ENCODE measurements at regions not wholly inside any gene's neighbourhood (a gene's known extent, or its start where the extent isn't known, plus 50 kb on each side); places are given as distances from the start of the nearest gene placed in this dataset.

- Mint-ChIP-seq H3K9me3 (no peaks in the 10 kb centered on the region), H3K4me3 (no peak overlapping the region), H3K27me3 (no peaks in the 10 kb centered on the region), H3K36me3 (no peaks in the 10 kb centered on the region), H3K4me1 (peaks cover 0 to 2% (median 0%) of the 10 kb centered on the region in 7 donors), H3K27ac (no peak overlapping the region)
- ATAC-seq (no peak), DNase-seq (no peak)
- ChIA-PET CTCF (no interaction called here), POLR2A (no interaction called here)
- Histone ChIP-seq H3K36me3 (ENCODE audit: control insufficient read depth in 2 of 3, insufficient read depth in 3 of 3, low read length in 3 of 3) (no peaks in the 10 kb centered on the region), H3K27ac (ENCODE audit: low read depth, low read length) (no peak overlapping the region), H3K4me1 (ENCODE audit: control insufficient read depth in 2 of 2, insufficient read depth in 2 of 2, low read length in 2 of 2) (no peaks in the 10 kb centered on the region), H3K9me3 (ENCODE audit: control insufficient read depth in 2 of 3, low read length in 3 of 3) (no peaks in the 10 kb centered on the region), H3K4me3 (ENCODE audit: low read length) (no peak overlapping the region), H3K27me3 (ENCODE audit: control insufficient read depth in 2 of 2, insufficient read depth in 2 of 2, low read length in 2 of 2) (no peaks in the 10 kb centered on the region)
- intact Hi-C loops (cut with micrococcal nuclease) = no loop called here
Observed at GRCh38 chrX:42606591-42606990, 171.4 kb downstream of the PPP1R2C start.

- CTCF ChIA-PET = no interaction called here
- DNase-seq (no peak), ATAC-seq (no peak)
- Mint-ChIP-seq H3K27ac (no peak overlapping the region), H3K4me1 (peaks cover 0 to 2% (median 0%) of the 10 kb centered on the region in 7 donors), H3K4me3 (no peak overlapping the region), H3K27me3 (no peaks in the 10 kb centered on the region), H3K36me3 (no peaks in the 10 kb centered on the region), H3K9me3 (no peaks in the 10 kb centered on the region)
- Histone ChIP-seq H3K27me3 (ENCODE audit: control insufficient read depth in 2 of 2, insufficient read depth in 2 of 2, low read length in 2 of 2) (no peaks in the 10 kb centered on the region), H3K9me3 (ENCODE audit: control insufficient read depth in 2 of 3, low read length in 3 of 3) (no peaks in the 10 kb centered on the region), H3K36me3 (ENCODE audit: control insufficient read depth in 2 of 3, insufficient read depth in 3 of 3, low read length in 3 of 3) (no peaks in the 10 kb centered on the region), H3K27ac (ENCODE audit: low read depth, low read length) (no peak overlapping the region), H3K4me1 (ENCODE audit: control insufficient read depth in 2 of 2, insufficient read depth in 2 of 2, low read length in 2 of 2) (no peaks in the 10 kb centered on the region), H3K4me3 (ENCODE audit: low read length) (no peak overlapping the region)
- intact Hi-C loops (cut with micrococcal nuclease) = no loop called here
- POLR2A ChIA-PET = no interaction called here
Observed at GRCh38 chrX:42604302-42604701, 173.7 kb downstream of the PPP1R2C start.

DNA sequence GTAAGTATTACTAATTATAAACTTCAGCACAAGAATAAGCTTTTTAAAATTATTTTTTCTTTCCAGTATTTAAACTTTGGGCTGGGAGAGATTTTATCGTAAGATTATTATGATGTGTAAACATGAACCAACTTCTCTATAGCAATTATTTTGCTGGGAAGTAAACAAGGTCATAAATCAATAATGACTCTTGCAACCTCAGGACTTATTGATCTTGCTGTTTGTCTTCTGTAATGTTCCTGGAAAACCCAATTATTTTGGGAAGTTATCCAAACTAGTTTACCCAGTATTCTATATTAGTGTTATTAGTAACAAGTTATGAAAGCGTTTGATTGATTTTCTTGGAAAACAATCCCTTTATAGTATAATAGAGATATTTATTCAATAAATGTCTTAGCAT is 174.9 kb downstream of the PPP1R2C start:
- Mint-ChIP-seq H3K4me3 (no peak overlapping the region), H3K27me3 (no peaks in the 10 kb centered on the region), H3K36me3 (no peaks in the 10 kb centered on the region), H3K9me3 (no peaks in the 10 kb centered on the region), H3K27ac (no peak overlapping the region), H3K4me1 (peaks cover 0 to 2% (median 0%) of the 10 kb centered on the region in 7 donors)
- Histone ChIP-seq H3K4me1 (ENCODE audit: control insufficient read depth in 2 of 2, insufficient read depth in 2 of 2, low read length in 2 of 2) (no peaks in the 10 kb centered on the region), H3K4me3 (ENCODE audit: low read length) (no peak overlapping the region), H3K36me3 (ENCODE audit: control insufficient read depth in 2 of 3, insufficient read depth in 3 of 3, low read length in 3 of 3) (no peaks in the 10 kb centered on the region), H3K27ac (ENCODE audit: low read depth, low read length) (no peak overlapping the region), H3K9me3 (ENCODE audit: control insufficient read depth in 2 of 3, low read length in 3 of 3) (no peaks in the 10 kb centered on the region), H3K27me3 (ENCODE audit: control insufficient read depth in 2 of 2, insufficient read depth in 2 of 2, low read length in 2 of 2) (no peaks in the 10 kb centered on the region)
- ChIA-PET POLR2A (no interaction called here), CTCF (no interaction called here)
- ATAC-seq (no peak), DNase-seq (no peak)
- intact Hi-C loops (cut with micrococcal nuclease) = no loop called here

GRCh38 chrX:42602566-42602965 is 175.4 kb downstream of the PPP1R2C start:
- Histone ChIP-seq H3K4me3 (ENCODE audit: low read length) (no peak overlapping the region), H3K9me3 (ENCODE audit: control insufficient read depth in 2 of 3, low read length in 3 of 3) (no peaks in the 10 kb centered on the region), H3K36me3 (ENCODE audit: control insufficient read depth in 2 of 3, insufficient read depth in 3 of 3, low read length in 3 of 3) (no peaks in the 10 kb centered on the region), H3K4me1 (ENCODE audit: control insufficient read depth in 2 of 2, insufficient read depth in 2 of 2, low read length in 2 of 2) (no peaks in the 10 kb centered on the region), H3K27me3 (ENCODE audit: control insufficient read depth in 2 of 2, insufficient read depth in 2 of 2, low read length in 2 of 2) (no peaks in the 10 kb centered on the region), H3K27ac (ENCODE audit: low read depth, low read length) (no peak overlapping the region)
- no peaks in the 10 kb centered on the region for H3K36me3 Mint-ChIP-seq
- no peaks in the 10 kb centered on the region for H3K27me3 Mint-ChIP-seq
- ATAC-seq (no peak), DNase-seq (no peak)
- H3K27ac Mint-ChIP-seq = no peak overlapping the region
- ChIA-PET POLR2A (no interaction called here), CTCF (no interaction called here)
- no peaks in the 10 kb centered on the region for H3K9me3 Mint-ChIP-seq
- peaks cover 0 to 2% (median 0%) of the 10 kb centered on the region in 7 donors for H3K4me1 Mint-ChIP-seq
- H3K4me3 Mint-ChIP-seq = no peak overlapping the region
- intact Hi-C loops (cut with micrococcal nuclease) = no loop called here

DNA sequence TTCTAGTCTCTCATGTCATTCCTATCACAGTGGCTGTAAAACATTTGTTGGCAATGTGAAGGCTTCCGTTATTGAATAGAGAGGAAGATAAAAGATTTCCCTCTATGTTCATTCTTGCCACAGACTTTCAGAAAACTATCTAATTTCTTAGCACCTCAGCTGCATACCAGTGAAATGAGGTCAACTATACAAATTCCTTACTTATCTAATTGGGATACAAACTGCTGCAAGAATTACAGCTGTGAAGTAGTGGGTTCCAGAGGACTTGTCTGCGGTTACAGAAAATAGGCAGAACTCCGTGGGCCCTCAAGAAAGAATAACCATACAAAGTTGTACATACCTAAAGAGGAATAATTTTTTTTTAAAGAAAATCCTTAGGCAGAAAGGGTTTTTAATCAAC is 175.8 kb downstream of the PPP1R2C start:
- ChIA-PET POLR2A (no interaction called here), CTCF (no interaction called here)
- H3K36me3 Mint-ChIP-seq = no peaks in the 10 kb centered on the region
- no peaks in the 10 kb centered on the region for H3K4me1 ChIP-seq (ENCODE audit: control insufficient read depth in 2 of 2, insufficient read depth in 2 of 2, low read length in 2 of 2)
- ATAC-seq (no peak), DNase-seq (no peak)
- H3K9me3 Mint-ChIP-seq = no peaks in the 10 kb centered on the region
- H3K4me1 Mint-ChIP-seq = peaks cover 0 to 2% (median 0%) of the 10 kb centered on the region in 7 donors
- H3K27ac ChIP-seq (ENCODE audit: low read depth, low read length) = no peak overlapping the region
- no peak overlapping the region for H3K4me3 ChIP-seq (ENCODE audit: low read length)
- no peaks in the 10 kb centered on the region for H3K27me3 Mint-ChIP-seq
- no peak overlapping the region for H3K4me3 Mint-ChIP-seq
- H3K27ac Mint-ChIP-seq = no peak overlapping the region
- H3K36me3 ChIP-seq (ENCODE audit: control insufficient read depth in 2 of 3, insufficient read depth in 3 of 3, low read length in 3 of 3) = no peaks in the 10 kb centered on the region
- H3K9me3 ChIP-seq (ENCODE audit: control insufficient read depth in 2 of 3, low read length in 3 of 3) = no peaks in the 10 kb centered on the region
- intact Hi-C loops (cut with micrococcal nuclease) = no loop called here
- H3K27me3 ChIP-seq (ENCODE audit: control insufficient read depth in 2 of 2, insufficient read depth in 2 of 2, low read length in 2 of 2) = no peaks in the 10 kb centered on the region

DNA sequence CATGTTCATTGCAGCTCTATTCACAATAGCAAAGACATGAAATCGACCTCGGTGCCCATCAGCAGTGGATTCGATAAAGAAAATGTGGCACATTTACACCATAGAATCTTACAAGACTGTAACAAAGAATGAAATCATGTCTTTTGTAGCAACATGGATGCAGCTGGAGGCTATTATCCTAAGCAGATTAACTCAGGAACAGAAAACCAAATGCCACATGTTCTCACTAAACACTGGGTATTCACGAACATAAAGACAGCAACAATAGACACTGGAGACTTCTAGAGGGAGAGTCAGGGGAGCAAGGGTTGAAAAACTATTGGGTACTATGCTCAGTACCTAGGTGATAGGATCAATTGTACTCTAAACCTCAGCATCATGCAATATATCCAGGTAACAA is 180.5 kb downstream of the PPP1R2C start:
- no peaks in the 10 kb centered on the region for H3K4me1 ChIP-seq (ENCODE audit: control insufficient read depth in 2 of 2, insufficient read depth in 2 of 2, low read length in 2 of 2)
- no peaks in the 10 kb centered on the region for H3K36me3 Mint-ChIP-seq
- no peak overlapping the region for H3K27ac ChIP-seq (ENCODE audit: low read depth, low read length)
- no peaks in the 10 kb centered on the region for H3K9me3 Mint-ChIP-seq
- CTCF ChIA-PET = no interaction called here
- H3K27me3 ChIP-seq (ENCODE audit: control insufficient read depth in 2 of 2, insufficient read depth in 2 of 2, low read length in 2 of 2) = no peaks in the 10 kb centered on the region
- intact Hi-C loops (cut with micrococcal nuclease) = no loop called here
- H3K4me1 Mint-ChIP-seq = no peaks in the 10 kb centered on the region
- no peaks in the 10 kb centered on the region for H3K9me3 ChIP-seq (ENCODE audit: control insufficient read depth in 2 of 3, low read length in 3 of 3)
- no peaks in the 10 kb centered on the region for H3K27me3 Mint-ChIP-seq
- ATAC-seq = no peak
- H3K4me3 ChIP-seq (ENCODE audit: low read length) = no peak overlapping the region
- no peak overlapping the region for H3K4me3 Mint-ChIP-seq
- POLR2A ChIA-PET = no interaction called here
- no peak overlapping the region for H3K27ac Mint-ChIP-seq
- H3K36me3 ChIP-seq (ENCODE audit: control insufficient read depth in 2 of 3, insufficient read depth in 3 of 3, low read length in 3 of 3) = no peaks in the 10 kb centered on the region
- DNase-seq = no peak

- DNase-seq (peak in 1 of 9 donors; percentile 1), ATAC-seq (peak; percentile 46)
- H3K9me3 Mint-ChIP-seq = peaks cover 0 to 16% (median 6%) of the 10 kb centered on the region in 11 donors
- Histone ChIP-seq H3K4me1 (ENCODE audit: control insufficient read depth in 2 of 2, insufficient read depth in 2 of 2, low read length in 2 of 2) (peaks cover 0 to 6% of the 10 kb centered on the region in 2 donors), H3K27me3 (ENCODE audit: control insufficient read depth in 2 of 2, insufficient read depth in 2 of 2, low read length in 2 of 2) (no peaks in the 10 kb centered on the region), H3K27ac (ENCODE audit: low read depth, low read length) (no peak overlapping the region), H3K36me3 (ENCODE audit: control insufficient read depth in 2 of 3, insufficient read depth in 3 of 3, low read length in 3 of 3) (no peaks in the 10 kb centered on the region), H3K4me3 (ENCODE audit: low read length) (no peak overlapping the region), H3K9me3 (ENCODE audit: control insufficient read depth in 2 of 3, low read length in 3 of 3) (no peaks in the 10 kb centered on the region)
- H3K36me3 Mint-ChIP-seq = peaks cover 0 to 12% (median 2%) of the 10 kb centered on the region in 5 donors
- intact Hi-C loops (cut with micrococcal nuclease) = no loop called here
- POLR2A ChIA-PET = no interaction called here
- H3K4me3 Mint-ChIP-seq = peak overlapping the region in 1 of 10 donors; percentile 47
- H3K4me1 Mint-ChIP-seq = peaks cover 0 to 17% (median 6%) of the 10 kb centered on the region in 7 donors
- CTCF ChIA-PET = no interaction called here
- no peaks in the 10 kb centered on the region for H3K27me3 Mint-ChIP-seq
- no peak overlapping the region for H3K27ac Mint-ChIP-seq
Observed at GRCh38 chrX:42585842-42586621, 191.9 kb downstream of the PPP1R2C start.

All from naive thymus-derived CD4-positive, alpha-beta T cell (primary cell).